OCI-LY1 (cell line): ENCODE measurements at regions not wholly inside any gene's neighbourhood (a gene's known extent, or its start where the extent isn't known, plus 50 kb on each side); places are given as distances from the start of the nearest gene placed in this dataset.

ENCODE experiments used
- CTCF ChIP-seq: fragments of 200-600 bp; sonication (generic), shearing (Covaris generic); IDR thresholded peaks from 2 replicates; pipeline ENCODE4 v1.5.1; 2017; ENCODE audit warnings: mild to moderate bottlenecking, antibody characterized with exemption, low read length, moderate library complexity, mixed read lengths
- EZH2 ChIP-seq: fragments of 200-600 bp; sonication (generic), shearing (Covaris generic); IDR thresholded peaks from 2 replicates; pipeline ENCODE4 v1.8.0; 2017; ENCODE audit warnings: borderline replicate concordance, mixed run types, mild to moderate bottlenecking, antibody characterized with exemption, low read length, moderate library complexity, mixed read lengths

- TF ChIP-seq CTCF (no peak), EZH2 (no peak)
These were observed 368.0 kb downstream of the MEIS1 start for GRCh38 chr2:66802877-66803276.
